HEK293 (cell line): ENCODE measurements at regions not wholly inside any gene's neighbourhood (a gene's known extent, or its start where the extent isn't known, plus 50 kb on each side); places are given as distances from the start of the nearest gene placed in this dataset.

ENCODE experiments used
- HOXC10 ChIP-seq: sonication (generic); formaldehyde crosslinking; IDR thresholded peaks from 2 replicates; pipeline ENCODE4 v1.8.1; 2023; ENCODE audit warnings: mild to moderate bottlenecking, missing genetic modification reagents
- ZNF133 ChIP-seq: fragments of 450-650 bp; formaldehyde crosslinking; IDR thresholded peaks from 2 replicates; pipeline ENCODE4 v1.5.1; 2016; ENCODE audit warnings: missing biosample characterization, missing genetic modification characterization
- ZNF558 ChIP-seq: fragments of 450-650 bp; formaldehyde crosslinking; IDR thresholded peaks from 2 replicates; pipeline ENCODE4 v1.5.1; 2016; ENCODE audit warnings: missing biosample characterization, missing genetic modification characterization
- ZNF777 ChIP-seq: fragments of 450-650 bp; formaldehyde crosslinking; IDR thresholded peaks from 2 replicates; pipeline ENCODE4 v1.5.1; 2017; ENCODE audit warnings: missing biosample characterization, missing genetic modification characterization, borderline replicate concordance
- TF ChIP-seq, protein P1 (sequence below): fragments of 450-650 bp; formaldehyde crosslinking; IDR thresholded peaks from 2 replicates; pipeline ENCODE4 v1.5.1; 2016; ENCODE audit warnings: missing biosample characterization, missing genetic modification characterization
- TF ChIP-seq, protein P2 (sequence below): fragments of 450-650 bp; IDR thresholded peaks from 2 replicates; pipeline ENCODE4 v1.5.1; 2018; ENCODE audit warnings: missing biosample characterization, missing genetic modification characterization
- TF ChIP-seq, protein P3 (sequence below): fragments of 450-650 bp; formaldehyde crosslinking; IDR thresholded peaks from 2 replicates; pipeline ENCODE4 v1.5.1; 2016; ENCODE audit warnings: missing biosample characterization, missing genetic modification characterization
- TF ChIP-seq, protein P4 (sequence below): sonication (generic); formaldehyde crosslinking; IDR thresholded peaks from 2 replicates; pipeline ENCODE4 v1.8.1; 2022; ENCODE audit warnings: mild to moderate bottlenecking, moderate library complexity, missing genetic modification reagents
- TF ChIP-seq, protein P5 (sequence below): fragments of 450-650 bp; formaldehyde crosslinking; IDR thresholded peaks from 2 replicates; pipeline ENCODE4 v1.5.1; 2016; ENCODE audit warnings: missing biosample characterization, missing genetic modification characterization, low read depth

DNA sequence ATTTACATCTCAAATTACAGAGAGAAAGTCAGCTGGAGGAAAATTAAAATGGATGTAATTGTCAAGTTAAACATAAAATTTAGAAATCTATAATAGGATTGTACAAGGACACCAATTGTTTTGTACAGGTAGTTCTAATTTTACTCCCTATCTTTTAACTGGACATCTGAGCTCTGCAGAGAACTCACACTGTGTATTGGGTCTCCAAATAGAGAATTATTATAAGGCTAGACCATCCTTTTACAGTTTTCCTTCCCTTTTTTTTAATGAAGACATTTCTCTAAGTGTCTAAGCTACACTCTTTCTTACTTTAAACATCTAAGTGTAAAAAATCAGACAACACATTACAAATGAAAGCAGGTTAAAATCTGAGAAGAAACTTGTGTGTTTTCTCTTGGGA is 78.4 kb upstream of the GC start:
- TF ChIP-seq, protein P1, sequence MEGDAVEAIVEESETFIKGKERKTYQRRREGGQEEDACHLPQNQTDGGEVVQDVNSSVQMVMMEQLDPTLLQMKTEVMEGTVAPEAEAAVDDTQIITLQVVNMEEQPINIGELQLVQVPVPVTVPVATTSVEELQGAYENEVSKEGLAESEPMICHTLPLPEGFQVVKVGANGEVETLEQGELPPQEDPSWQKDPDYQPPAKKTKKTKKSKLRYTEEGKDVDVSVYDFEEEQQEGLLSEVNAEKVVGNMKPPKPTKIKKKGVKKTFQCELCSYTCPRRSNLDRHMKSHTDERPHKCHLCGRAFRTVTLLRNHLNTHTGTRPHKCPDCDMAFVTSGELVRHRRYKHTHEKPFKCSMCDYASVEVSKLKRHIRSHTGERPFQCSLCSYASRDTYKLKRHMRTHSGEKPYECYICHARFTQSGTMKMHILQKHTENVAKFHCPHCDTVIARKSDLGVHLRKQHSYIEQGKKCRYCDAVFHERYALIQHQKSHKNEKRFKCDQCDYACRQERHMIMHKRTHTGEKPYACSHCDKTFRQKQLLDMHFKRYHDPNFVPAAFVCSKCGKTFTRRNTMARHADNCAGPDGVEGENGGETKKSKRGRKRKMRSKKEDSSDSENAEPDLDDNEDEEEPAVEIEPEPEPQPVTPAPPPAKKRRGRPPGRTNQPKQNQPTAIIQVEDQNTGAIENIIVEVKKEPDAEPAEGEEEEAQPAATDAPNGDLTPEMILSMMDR: no peak
- TF ChIP-seq ZNF777 (tag by site-specific recombination): no peak
- TF ChIP-seq, protein P2, sequence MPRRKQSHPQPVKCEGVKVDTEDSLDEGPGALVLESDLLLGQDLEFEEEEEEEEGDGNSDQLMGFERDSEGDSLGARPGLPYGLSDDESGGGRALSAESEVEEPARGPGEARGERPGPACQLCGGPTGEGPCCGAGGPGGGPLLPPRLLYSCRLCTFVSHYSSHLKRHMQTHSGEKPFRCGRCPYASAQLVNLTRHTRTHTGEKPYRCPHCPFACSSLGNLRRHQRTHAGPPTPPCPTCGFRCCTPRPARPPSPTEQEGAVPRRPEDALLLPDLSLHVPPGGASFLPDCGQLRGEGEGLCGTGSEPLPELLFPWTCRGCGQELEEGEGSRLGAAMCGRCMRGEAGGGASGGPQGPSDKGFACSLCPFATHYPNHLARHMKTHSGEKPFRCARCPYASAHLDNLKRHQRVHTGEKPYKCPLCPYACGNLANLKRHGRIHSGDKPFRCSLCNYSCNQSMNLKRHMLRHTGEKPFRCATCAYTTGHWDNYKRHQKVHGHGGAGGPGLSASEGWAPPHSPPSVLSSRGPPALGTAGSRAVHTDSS (tag by site-specific recombination): no peak
- no peak for TF ChIP-seq ZNF133 (tag by site-specific recombination)
- TF ChIP-seq ZNF558: no peak
- TF ChIP-seq, protein P3, sequence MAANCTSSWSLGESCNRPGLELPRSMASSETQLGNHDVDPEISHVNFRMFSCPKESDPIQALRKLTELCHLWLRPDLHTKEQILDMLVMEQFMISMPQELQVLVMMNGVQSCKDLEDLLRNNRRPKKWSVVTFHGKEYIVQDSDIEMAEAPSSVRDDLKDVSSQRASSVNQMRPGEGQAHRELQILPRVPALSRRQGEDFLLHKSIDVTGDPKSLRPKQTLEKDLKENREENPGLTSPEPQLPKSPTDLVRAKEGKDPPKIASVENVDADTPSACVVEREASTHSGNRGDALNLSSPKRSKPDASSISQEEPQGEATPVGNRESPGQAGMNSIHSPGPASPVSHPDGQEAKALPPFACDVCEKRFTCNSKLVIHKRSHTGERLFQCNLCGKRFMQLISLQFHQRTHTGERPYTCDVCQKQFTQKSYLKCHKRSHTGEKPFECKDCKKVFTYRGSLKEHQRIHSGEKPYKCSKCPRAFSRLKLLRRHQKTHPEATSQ (tag by site-specific recombination): no peak
- TF ChIP-seq HOXC10: no peak
- TF ChIP-seq, protein P4, sequence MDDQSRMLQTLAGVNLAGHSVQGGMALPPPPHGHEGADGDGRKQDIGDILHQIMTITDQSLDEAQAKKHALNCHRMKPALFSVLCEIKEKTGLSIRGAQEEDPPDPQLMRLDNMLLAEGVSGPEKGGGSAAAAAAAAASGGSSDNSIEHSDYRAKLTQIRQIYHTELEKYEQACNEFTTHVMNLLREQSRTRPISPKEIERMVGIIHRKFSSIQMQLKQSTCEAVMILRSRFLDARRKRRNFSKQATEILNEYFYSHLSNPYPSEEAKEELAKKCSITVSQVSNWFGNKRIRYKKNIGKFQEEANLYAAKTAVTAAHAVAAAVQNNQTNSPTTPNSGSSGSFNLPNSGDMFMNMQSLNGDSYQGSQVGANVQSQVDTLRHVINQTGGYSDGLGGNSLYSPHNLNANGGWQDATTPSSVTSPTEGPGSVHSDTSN (CRISPR knock-in tag): no peak
- TF ChIP-seq, protein P5, sequence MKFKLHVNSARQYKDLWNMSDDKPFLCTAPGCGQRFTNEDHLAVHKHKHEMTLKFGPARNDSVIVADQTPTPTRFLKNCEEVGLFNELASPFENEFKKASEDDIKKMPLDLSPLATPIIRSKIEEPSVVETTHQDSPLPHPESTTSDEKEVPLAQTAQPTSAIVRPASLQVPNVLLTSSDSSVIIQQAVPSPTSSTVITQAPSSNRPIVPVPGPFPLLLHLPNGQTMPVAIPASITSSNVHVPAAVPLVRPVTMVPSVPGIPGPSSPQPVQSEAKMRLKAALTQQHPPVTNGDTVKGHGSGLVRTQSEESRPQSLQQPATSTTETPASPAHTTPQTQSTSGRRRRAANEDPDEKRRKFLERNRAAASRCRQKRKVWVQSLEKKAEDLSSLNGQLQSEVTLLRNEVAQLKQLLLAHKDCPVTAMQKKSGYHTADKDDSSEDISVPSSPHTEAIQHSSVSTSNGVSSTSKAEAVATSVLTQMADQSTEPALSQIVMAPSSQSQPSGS: no peak
